Ascending aorta (tissue), 2 donors: ENCODE measurements at regions not wholly inside any gene's neighbourhood (a gene's known extent, or its start where the extent isn't known, plus 50 kb on each side); places are given as distances from the start of the nearest gene placed in this dataset.

ENCODE experiments used
- DNase-seq, 2 donors: peaks; one replicate each; pipeline ENCODE4 v3.0.0-alpha.2; 2019; ENCODE audit warnings: low spot score in 2 of 2
- H3K27ac ChIP-seq, 2 donors: fragments of 200-600 bp; sonication (generic); one replicate each; pipeline ENCODE4 v1.5.1; 2016 to 2017; ENCODE audit warnings: mild to moderate bottlenecking in 1 of 2
- H3K27me3 ChIP-seq: fragments of 200-600 bp; sonication (generic); one replicate; pipeline ENCODE4 v1.5.1; 2017
- H3K36me3 ChIP-seq, 2 donors: fragments of 200-600 bp; sonication (generic); one replicate each; pipeline ENCODE4 v1.5.1; 2016
- H3K4me1 ChIP-seq, 2 donors: fragments of 200-600 bp; sonication (generic); one replicate each; pipeline ENCODE4 v1.5.1; 2016 to 2017; ENCODE audit warnings: mild to moderate bottlenecking in 1 of 2
- H3K4me3 ChIP-seq, 2 donors: fragments of 200-600 bp; sonication (generic); one replicate each; pipeline ENCODE4 v1.5.1; 2016 to 2017; ENCODE audit warnings: mild to moderate bottlenecking in 1 of 2
- H3K9me3 ChIP-seq, 2 donors: fragments of 200-600 bp; sonication (generic); one replicate each; pipeline ENCODE4 v1.5.1; 2016
- CTCF ChIP-seq, 3 experiments: fragments of 200-600 bp in 2 of 3; fragments of 450-650 bp in 1 of 3; sonication (generic) in 2 of 3; IDR thresholded peaks; one replicate each; pipeline ENCODE4 v1.5.1; 2016 to 2019; ENCODE audit warnings: antibody characterized with exemption in 3 of 3, mild to moderate bottlenecking in 1 of 3, moderate library complexity in 1 of 3
- intact Hi-C: fragments of 100-400 bp; cut with DNase I; formaldehyde crosslinking; loops from one replicate; pipeline ENCODE4 v1.15.1; 2023

- no peaks in the 10 kb centered on the region for H3K27me3 ChIP-seq
- H3K4me1 ChIP-seq = no peaks in the 10 kb centered on the region
- no peaks in the 10 kb centered on the region for H3K36me3 ChIP-seq
- no peak overlapping the region for H3K4me3 ChIP-seq
- DNase-seq = no peak
- H3K9me3 ChIP-seq = no peaks in the 10 kb centered on the region
- H3K27ac ChIP-seq = no peak overlapping the region
- intact Hi-C loops = no loop called here
- no peak for TF ChIP-seq CTCF (IDR thresholded peaks at IDR 0.05)
Measured at GRCh38 chr20:19016140-19016497, 196.3 kb upstream of the SLC24A3 start.

GRCh38 chr20:19017104-19017690 is 195.2 kb upstream of the SLC24A3 start:
- no peak overlapping the region for H3K27ac ChIP-seq
- intact Hi-C loops = no loop called here
- no peak for TF ChIP-seq CTCF (IDR thresholded peaks at IDR 0.05)
- H3K36me3 ChIP-seq = no peaks in the 10 kb centered on the region
- no peak overlapping the region for H3K4me3 ChIP-seq
- H3K27me3 ChIP-seq = no peaks in the 10 kb centered on the region
- no peak for DNase-seq
- no peaks in the 10 kb centered on the region for H3K4me1 ChIP-seq
- no peaks in the 10 kb centered on the region for H3K9me3 ChIP-seq

GRCh38 chr20:19018881-19019280 is 193.6 kb upstream of the SLC24A3 start:
- intact Hi-C loops = no loop called here
- H3K4me1 ChIP-seq = no peaks in the 10 kb centered on the region
- no peak for TF ChIP-seq CTCF (IDR thresholded peaks at IDR 0.05)
- no peak for DNase-seq
- no peaks in the 10 kb centered on the region for H3K36me3 ChIP-seq
- H3K27ac ChIP-seq = no peak overlapping the region
- H3K9me3 ChIP-seq = no peaks in the 10 kb centered on the region
- no peak overlapping the region for H3K4me3 ChIP-seq
- no peaks in the 10 kb centered on the region for H3K27me3 ChIP-seq

- H3K27ac ChIP-seq = no peak overlapping the region
- no peak overlapping the region for H3K4me3 ChIP-seq
- intact Hi-C loops = no loop called here
- DNase-seq = no peak
- peaks cover 0 to 2% of the 10 kb centered on the region in 2 donors for H3K4me1 ChIP-seq
- H3K9me3 ChIP-seq = no peaks in the 10 kb centered on the region
- no peak for TF ChIP-seq CTCF (IDR thresholded peaks at IDR 0.05)
- H3K27me3 ChIP-seq = no peaks in the 10 kb centered on the region
- no peaks in the 10 kb centered on the region for H3K36me3 ChIP-seq
Measured at GRCh38 chr20:19019734-19020364, 192.6 kb upstream of the SLC24A3 start.

GRCh38 chr20:19021406-19022117 is 190.9 kb upstream of the SLC24A3 start:
- TF ChIP-seq CTCF (IDR thresholded peaks at IDR 0.05) = no peak
- H3K36me3 ChIP-seq = no peaks in the 10 kb centered on the region
- intact Hi-C loops = no loop called here
- H3K27ac ChIP-seq = no peak overlapping the region
- peaks cover 0 to 14% of the 10 kb centered on the region in 2 donors for H3K4me1 ChIP-seq
- no peaks in the 10 kb centered on the region for H3K27me3 ChIP-seq
- H3K4me3 ChIP-seq = no peak overlapping the region
- no peak for DNase-seq
- H3K9me3 ChIP-seq = no peaks in the 10 kb centered on the region
